Keratinocyte (primary cell): ENCODE measurements at regions not wholly inside any gene's neighbourhood (a gene's known extent, or its start where the extent isn't known, plus 50 kb on each side); places are given as distances from the start of the nearest gene placed in this dataset.

Experiments
- DNase-seq: peaks from one replicate; pipeline ENCODE4 v3.0.0-alpha.2; 2011; ENCODE audit warnings: low read depth, missing footprints, low spot score
- FAIRE-seq: peaks from 2 replicates; lab custom pipeline; 2011; peaks lifted over from hg19 to GRCh38; lab: Jason Lieb, UNC
- H2AFZ ChIP-seq: 2 replicates; pipeline ENCODE4 v1.6.0; 2012; ENCODE audit warnings: low read length, control low read depth, inconsistent platforms; ENCODE audit not compliant: control insufficient read depth
- H3K27ac ChIP-seq: 2 replicates; pipeline ENCODE4 v1.5.1; 2011; ENCODE audit warnings: low read length; ENCODE audit not compliant: control insufficient read depth, insufficient read depth
- H3K27me3 ChIP-seq: 3 replicates; pipeline ENCODE4 v1.6.0; 2011; ENCODE audit warnings: low read length; ENCODE audit not compliant: control insufficient read depth, insufficient read depth; ENCODE audit errors: extremely low read depth
- H3K36me3 ChIP-seq, 2 experiments: 2 replicates in 1 of 2; 3 replicates in 1 of 2; pipeline ENCODE4 v1.5.1; 2011; ENCODE audit warnings: low read length in 2 of 2, mild to moderate bottlenecking in 1 of 2; ENCODE audit not compliant: control insufficient read depth in 2 of 2, insufficient read depth in 2 of 2; ENCODE audit errors: extremely low read depth in 1 of 2
- H3K4me1 ChIP-seq: 3 replicates; pipeline ENCODE4 v1.5.1; 2011; ENCODE audit warnings: low read length; ENCODE audit not compliant: control insufficient read depth, insufficient read depth; ENCODE audit errors: extremely low read depth
- H3K4me2 ChIP-seq: 3 replicates; pipeline ENCODE4 v1.6.0; 2011; ENCODE audit warnings: low read depth, low read length; ENCODE audit not compliant: control insufficient read depth, insufficient read depth; ENCODE audit errors: extremely low read depth
- H3K4me3 ChIP-seq, 3 experiments: fragments of 200-600 bp in 1 of 3; sonication (generic) in 1 of 3; 2 replicates in 2 of 3; 3 replicates in 1 of 3; pipeline ENCODE4 v1.5.1; 2011 to 2016; ENCODE audit warnings: low read length in 3 of 3, mild to moderate bottlenecking in 3 of 3, control low read depth in 2 of 3, inconsistent platforms in 1 of 3, low read depth in 1 of 3, mixed read lengths in 1 of 3, mixed run types in 1 of 3, moderate library complexity in 1 of 3; ENCODE audit not compliant: control insufficient read depth in 2 of 3, insufficient read depth in 2 of 3; ENCODE audit errors: extremely low read depth in 1 of 3
- H3K79me2 ChIP-seq: 2 replicates; pipeline ENCODE4 v1.6.0; 2012; ENCODE audit warnings: low read length; ENCODE audit not compliant: control insufficient read depth, insufficient read depth
- H3K9ac ChIP-seq: 3 replicates; pipeline ENCODE4 v1.6.0; 2011; ENCODE audit warnings: low read length; ENCODE audit not compliant: control insufficient read depth, insufficient read depth; ENCODE audit errors: extremely low read depth
- H3K9me1 ChIP-seq: 3 replicates; pipeline ENCODE4 v1.6.0; 2011; ENCODE audit warnings: low read length; ENCODE audit not compliant: control insufficient read depth, insufficient read depth; ENCODE audit errors: extremely low read depth
- H3K9me3 ChIP-seq: 2 replicates; pipeline ENCODE4 v1.5.1; 2012; ENCODE audit warnings: low read depth, low read length; ENCODE audit not compliant: control insufficient read depth
- H4K20me1 ChIP-seq: 3 replicates; pipeline ENCODE4 v1.6.0; 2011; ENCODE audit warnings: low read length; ENCODE audit not compliant: control insufficient read depth, insufficient read depth; ENCODE audit errors: extremely low read depth
- EZH2 ChIP-seq: IDR thresholded peaks from one replicate; pipeline ENCODE4 v1.6.1; 2012; ENCODE audit warnings: inconsistent platforms, mild to moderate bottlenecking, low read length, moderate library complexity
- dilution Hi-C: fragments of 300-500 bp; cut with MboI; formaldehyde crosslinking; loops from one replicate; pipeline ENCODE4 v1.7.0; 2020; ENCODE audit warnings: low sequenced_read_pairs; ENCODE audit not compliant: extremely low pct_ligation_motif_present
- TF ChIP-seq, protein P1 (sequence below), 3 experiments: IDR thresholded peaks in 1 of 3; conservative IDR thresholded peaks in 1 of 3; optimal IDR thresholded peaks in 1 of 3; 2 replicates in 2 of 3; 3 replicates in 1 of 3; pipeline versions ENCODE3 to v1.5.1; 2011; ENCODE audit warnings: low read length in 3 of 3, mild to moderate bottlenecking in 3 of 3, moderate library complexity in 2 of 3, control low read depth in 1 of 3, inconsistent platforms in 1 of 3; ENCODE audit not compliant: insufficient read depth in 2 of 3; ENCODE audit errors: extremely low read depth in 1 of 3

DNA sequence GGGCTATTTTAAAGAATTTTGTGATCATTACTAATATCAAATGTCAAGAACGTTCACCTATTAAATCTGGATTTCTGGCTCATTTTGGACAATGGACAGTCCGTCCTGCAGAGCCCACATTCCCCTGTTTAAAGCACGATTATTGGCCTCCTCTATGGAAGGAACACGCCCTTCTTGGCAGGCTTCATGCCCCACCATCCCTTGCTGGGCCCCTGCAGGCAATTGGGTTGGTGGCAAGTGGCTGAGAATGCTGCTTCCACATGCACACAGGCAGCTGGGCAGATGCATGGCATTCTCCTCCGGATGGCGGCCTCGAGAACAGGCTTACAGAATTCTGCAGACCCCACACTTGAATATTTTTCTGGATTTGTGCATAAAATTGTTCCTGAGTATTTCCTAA, 305.8 kb upstream of the MKI67 start:
- H3K9me3 ChIP-seq, result peaks cover 18% of the 10 kb centered on the region
- H3K27me3 ChIP-seq, result no peaks in the 10 kb centered on the region
- no peaks in the 10 kb centered on the region for H3K79me2 ChIP-seq
- no peaks in the 10 kb centered on the region for H3K9me1 ChIP-seq
- no peak overlapping the region for H3K4me3 ChIP-seq
- H3K4me1 ChIP-seq, result no peaks in the 10 kb centered on the region
- dilution Hi-C loops, result no loop called here
- no peaks in the 10 kb centered on the region for H3K36me3 ChIP-seq
- TF ChIP-seq, protein P1, sequence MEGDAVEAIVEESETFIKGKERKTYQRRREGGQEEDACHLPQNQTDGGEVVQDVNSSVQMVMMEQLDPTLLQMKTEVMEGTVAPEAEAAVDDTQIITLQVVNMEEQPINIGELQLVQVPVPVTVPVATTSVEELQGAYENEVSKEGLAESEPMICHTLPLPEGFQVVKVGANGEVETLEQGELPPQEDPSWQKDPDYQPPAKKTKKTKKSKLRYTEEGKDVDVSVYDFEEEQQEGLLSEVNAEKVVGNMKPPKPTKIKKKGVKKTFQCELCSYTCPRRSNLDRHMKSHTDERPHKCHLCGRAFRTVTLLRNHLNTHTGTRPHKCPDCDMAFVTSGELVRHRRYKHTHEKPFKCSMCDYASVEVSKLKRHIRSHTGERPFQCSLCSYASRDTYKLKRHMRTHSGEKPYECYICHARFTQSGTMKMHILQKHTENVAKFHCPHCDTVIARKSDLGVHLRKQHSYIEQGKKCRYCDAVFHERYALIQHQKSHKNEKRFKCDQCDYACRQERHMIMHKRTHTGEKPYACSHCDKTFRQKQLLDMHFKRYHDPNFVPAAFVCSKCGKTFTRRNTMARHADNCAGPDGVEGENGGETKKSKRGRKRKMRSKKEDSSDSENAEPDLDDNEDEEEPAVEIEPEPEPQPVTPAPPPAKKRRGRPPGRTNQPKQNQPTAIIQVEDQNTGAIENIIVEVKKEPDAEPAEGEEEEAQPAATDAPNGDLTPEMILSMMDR (optimal IDR thresholded peaks at IDR 0.05 in 1 of 3, IDR thresholded peaks at IDR 0.05 in 1 of 3, conservative IDR thresholded peaks at IDR 0.05 in 1 of 3; ENCODE audit: extremely low read depth in 1 of 3, insufficient read depth in 2 of 3, low read length in 3 of 3), result no peak
- TF ChIP-seq EZH2, result no peak
- no peak overlapping the region for H3K9ac ChIP-seq
- no peaks in the 10 kb centered on the region for H4K20me1 ChIP-seq
- no peak overlapping the region for H2AFZ ChIP-seq
- DNase-seq, result no peak
- no peak overlapping the region for H3K27ac ChIP-seq
- no peak overlapping the region for H3K4me2 ChIP-seq
- no peak for FAIRE-seq

DNA sequence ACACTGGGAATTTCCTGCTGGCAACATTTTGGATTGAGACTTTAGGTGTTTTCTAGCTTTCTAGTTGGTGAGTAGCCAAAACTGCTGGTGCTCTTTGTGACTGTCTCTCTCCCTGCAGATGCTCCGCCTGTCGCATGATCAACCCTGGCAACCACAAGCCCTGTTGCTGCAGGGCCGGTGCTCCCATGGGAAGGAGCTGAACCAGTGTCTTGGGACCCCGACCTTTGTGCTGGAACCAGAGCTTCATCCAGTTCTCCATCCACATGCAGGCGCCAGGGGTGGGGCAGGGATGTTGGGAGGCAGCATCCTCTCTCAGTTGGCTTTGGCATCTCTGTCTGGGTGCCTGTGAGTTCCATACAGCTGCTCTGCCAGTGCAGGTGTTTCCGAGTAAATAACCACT, 306.2 kb upstream of the MKI67 start:
- H3K27me3 ChIP-seq, result no peaks in the 10 kb centered on the region
- no peak overlapping the region for H3K27ac ChIP-seq
- no peak overlapping the region for H3K9ac ChIP-seq
- H3K4me1 ChIP-seq, result no peaks in the 10 kb centered on the region
- no peak overlapping the region for H2AFZ ChIP-seq
- H3K79me2 ChIP-seq, result no peaks in the 10 kb centered on the region
- H4K20me1 ChIP-seq, result no peaks in the 10 kb centered on the region
- no peaks in the 10 kb centered on the region for H3K36me3 ChIP-seq
- no peaks in the 10 kb centered on the region for H3K9me1 ChIP-seq
- peaks cover 14% of the 10 kb centered on the region for H3K9me3 ChIP-seq
- no peak for TF ChIP-seq EZH2
- TF ChIP-seq, protein P1 (optimal IDR thresholded peaks at IDR 0.05 in 1 of 3, IDR thresholded peaks at IDR 0.05 in 1 of 3, conservative IDR thresholded peaks at IDR 0.05 in 1 of 3; ENCODE audit: extremely low read depth in 1 of 3, insufficient read depth in 2 of 3, low read length in 3 of 3), result no peak
- FAIRE-seq, result no peak
- H3K4me2 ChIP-seq, result no peak overlapping the region
- H3K4me3 ChIP-seq, result no peak overlapping the region
- dilution Hi-C loops, result no loop called here
- DNase-seq, result no peak
